PC-9 (cell line): ENCODE measurements at regions not wholly inside any gene's neighbourhood (a gene's known extent, or its start where the extent isn't known, plus 50 kb on each side); places are given as distances from the start of the nearest gene placed in this dataset.

ENCODE experiments used
- BruUV-seq: library from RNA; stranded (reverse); fragments of 400-500 nt; replicated peaks from 2 replicates; lab custom pipeline; 2021; lab: Mats Ljungman, UMichigan
- CTCF ChIA-PET: fragments of 300-600 bp; sonication (Branson Sonifier 250); formaldehyde crosslinking; loops from one replicate; lab custom pipeline; 2022; ENCODE audit warnings: antibody characterized with exemption; lab: Charles Lee
- POLR2A ChIA-PET: fragments of 300-600 bp; sonication (Branson Sonifier 250); formaldehyde crosslinking; loops from one replicate; lab custom pipeline; 2022; ENCODE audit warnings: antibody characterized with exemption; ENCODE audit not compliant: unreplicated experiment; lab: Charles Lee
- DNase-seq, 2 experiments: peaks; one replicate each; pipeline versions ENCODE4 v3.0.0 to v3.0.0-alpha.2; 2015 to 2022; ENCODE audit warnings: mixed read lengths in 1 of 2
- H2AFZ ChIP-seq: fragments of 200-600 bp; sonication (generic); 2 replicates; pipeline ENCODE4 v1.8.1; 2017; ENCODE audit warnings: antibody characterized with exemption
- H3F3A ChIP-seq: fragments of 200-600 bp; sonication (generic); 2 replicates; pipeline ENCODE4 v1.8.1; 2017; ENCODE audit warnings: antibody characterized with exemption, mild to moderate bottlenecking, low read depth; ENCODE audit not compliant: insufficient read depth
- H3K27ac ChIP-seq: fragments of 200-600 bp; sonication (generic); 2 replicates; pipeline ENCODE4 v1.6.1; 2016; ENCODE audit warnings: mixed run types
- H3K27me3 ChIP-seq: fragments of 200-600 bp; sonication (generic); 2 replicates; pipeline ENCODE4 v1.6.1; 2016; ENCODE audit warnings: low read depth, mixed run types; ENCODE audit not compliant: insufficient read depth
- H3K36me3 ChIP-seq: fragments of 200-600 bp; sonication (generic); 2 replicates; pipeline ENCODE4 v1.6.1; 2016; ENCODE audit warnings: low read depth, mixed run types
- H3K4me1 ChIP-seq: fragments of 200-600 bp; sonication (generic); replicated peaks from 2 replicates; pipeline ENCODE4 v1.6.1; 2016; ENCODE audit warnings: mixed run types; ENCODE audit not compliant: insufficient read depth
- H3K4me2 ChIP-seq: fragments of 200-600 bp; sonication (generic); 2 replicates; pipeline ENCODE4 v1.6.1; 2017; ENCODE audit warnings: mixed run types
- H3K4me3 ChIP-seq: fragments of 200-600 bp; sonication (generic); 2 replicates; pipeline ENCODE4 v1.6.1; 2016; ENCODE audit warnings: mixed run types
- H3K79me2 ChIP-seq: fragments of 200-600 bp; sonication (generic); 2 replicates; pipeline ENCODE4 v1.6.1; 2017; ENCODE audit warnings: low read depth, mixed run types
- H3K9me2 ChIP-seq: fragments of 200-600 bp; sonication (generic); 2 replicates; pipeline ENCODE4 v1.8.1; 2017; ENCODE audit warnings: mild to moderate bottlenecking; ENCODE audit not compliant: insufficient read depth
- H3K9me3 ChIP-seq: fragments of 200-600 bp; sonication (generic); 2 replicates; pipeline ENCODE4 v1.8.1; 2016; ENCODE audit warnings: low read depth; ENCODE audit not compliant: insufficient read depth
- H4K20me1 ChIP-seq: fragments of 200-600 bp; sonication (generic); 2 replicates; pipeline ENCODE4 v1.8.1; 2017; ENCODE audit not compliant: insufficient read depth
- EZH2 ChIP-seq: fragments of 200-600 bp; sonication (generic); IDR thresholded peaks from 2 replicates; pipeline ENCODE4 v1.8.0; 2017; ENCODE audit warnings: antibody characterized with exemption, low read depth
- intact Hi-C: fragments of 100-400 bp; cut with micrococcal nuclease; formaldehyde crosslinking; loops from one replicate; pipeline ENCODE4 v1.10.0; 2022; ENCODE audit not compliant: unreplicated experiment
- TF ChIP-seq, protein P1 (sequence below): fragments of 200-600 bp; sonication (generic); conservative IDR thresholded peaks from 2 replicates; pipeline ENCODE4 v1.6.1; 2017; ENCODE audit warnings: mixed run types, antibody characterized with exemption, mild to moderate bottlenecking, moderate library complexity

DNA sequence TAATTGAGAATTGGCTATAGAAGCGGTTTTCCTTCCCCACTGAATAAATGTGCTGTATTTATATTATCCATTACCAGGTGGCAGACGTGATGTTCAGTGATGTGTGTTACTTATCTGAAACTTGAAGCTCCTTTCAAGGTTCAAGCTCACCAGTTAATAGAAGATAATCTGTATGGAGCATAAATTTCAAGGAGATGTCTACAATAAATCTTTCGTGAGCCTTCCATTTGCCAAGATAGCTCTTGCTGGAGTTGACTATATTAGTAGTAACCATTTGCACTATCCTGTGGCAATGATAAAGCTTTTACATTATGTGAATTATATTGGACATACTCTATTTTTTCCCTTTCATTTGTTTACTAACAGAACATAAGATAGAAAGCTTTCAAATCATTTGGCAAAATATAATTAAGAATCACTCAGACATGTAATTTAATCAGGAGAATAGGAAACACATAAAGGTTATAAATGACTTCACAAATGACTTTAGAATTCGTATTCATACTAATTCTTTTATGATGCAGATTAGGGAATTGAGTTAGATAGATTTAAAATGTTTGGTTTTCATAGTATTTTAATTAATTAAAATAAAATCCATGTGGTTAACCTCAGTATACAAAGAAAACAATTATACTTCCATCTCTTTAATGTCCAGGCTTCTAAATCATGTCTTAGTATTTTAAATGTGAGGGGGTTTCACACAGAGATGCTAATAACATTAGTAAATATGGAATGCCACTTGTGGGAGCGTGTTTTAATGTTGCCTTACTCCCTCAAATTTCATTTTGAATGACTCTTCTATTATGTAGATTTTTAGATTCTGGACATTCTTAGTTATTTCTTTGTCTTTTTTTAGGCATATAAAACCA lies 664.4 kb upstream of the CDH8 start:
- Histone ChIP-seq H3K79me2 (no peaks in the 10 kb centered on the region), H3K36me3 (no peaks in the 10 kb centered on the region), H2AFZ (no peak overlapping the region), H3K9me2 (0 out of 2 replicates have a peak, but pooled peaks cover 5% of the 10 kb centered on the region), H4K20me1 (no peaks in the 10 kb centered on the region), H3K4me2 (no peak overlapping the region), H3K4me1 (no peaks in the 10 kb centered on the region), H3K4me3 (no peak overlapping the region), H3K9me3 (no peaks in the 10 kb centered on the region), H3K27ac (no peak overlapping the region), H3K27me3 (no peaks in the 10 kb centered on the region), H3F3A (no peaks in the 10 kb centered on the region)
- no TSS peak for BruUV-seq
- TF ChIP-seq EZH2: no peak
- TF ChIP-seq, protein P1, sequence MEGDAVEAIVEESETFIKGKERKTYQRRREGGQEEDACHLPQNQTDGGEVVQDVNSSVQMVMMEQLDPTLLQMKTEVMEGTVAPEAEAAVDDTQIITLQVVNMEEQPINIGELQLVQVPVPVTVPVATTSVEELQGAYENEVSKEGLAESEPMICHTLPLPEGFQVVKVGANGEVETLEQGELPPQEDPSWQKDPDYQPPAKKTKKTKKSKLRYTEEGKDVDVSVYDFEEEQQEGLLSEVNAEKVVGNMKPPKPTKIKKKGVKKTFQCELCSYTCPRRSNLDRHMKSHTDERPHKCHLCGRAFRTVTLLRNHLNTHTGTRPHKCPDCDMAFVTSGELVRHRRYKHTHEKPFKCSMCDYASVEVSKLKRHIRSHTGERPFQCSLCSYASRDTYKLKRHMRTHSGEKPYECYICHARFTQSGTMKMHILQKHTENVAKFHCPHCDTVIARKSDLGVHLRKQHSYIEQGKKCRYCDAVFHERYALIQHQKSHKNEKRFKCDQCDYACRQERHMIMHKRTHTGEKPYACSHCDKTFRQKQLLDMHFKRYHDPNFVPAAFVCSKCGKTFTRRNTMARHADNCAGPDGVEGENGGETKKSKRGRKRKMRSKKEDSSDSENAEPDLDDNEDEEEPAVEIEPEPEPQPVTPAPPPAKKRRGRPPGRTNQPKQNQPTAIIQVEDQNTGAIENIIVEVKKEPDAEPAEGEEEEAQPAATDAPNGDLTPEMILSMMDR: no peak
- ChIA-PET POLR2A (no interaction called here), CTCF (no interaction called here)
- no peak for DNase-seq
- intact Hi-C loops: no loop called here

DNA sequence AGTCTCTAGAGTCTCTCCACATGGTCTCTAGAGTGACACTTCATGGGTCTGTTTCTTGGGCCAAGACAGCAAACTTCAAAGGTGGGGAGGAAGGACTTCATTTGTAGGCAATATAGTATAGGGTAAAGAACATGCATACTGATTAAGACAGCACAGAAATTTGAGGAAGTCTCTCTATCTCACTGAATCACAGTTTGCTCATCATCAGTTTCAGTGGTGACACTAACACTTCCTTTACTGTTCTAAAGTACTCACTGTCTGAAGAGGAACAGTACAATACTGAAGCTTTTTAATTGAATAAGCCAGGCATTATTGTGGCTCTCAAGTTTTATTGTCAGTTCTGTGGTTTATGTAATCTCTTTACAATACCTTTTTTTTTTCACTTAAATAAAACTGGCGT lies 656.4 kb upstream of the CDH8 start:
- H3K79me2 ChIP-seq: no peaks in the 10 kb centered on the region
- TF ChIP-seq, protein P1: no peak
- TF ChIP-seq EZH2: no peak
- H3K4me3 ChIP-seq: no peak overlapping the region
- H3K4me1 ChIP-seq: no peaks in the 10 kb centered on the region
- no peaks in the 10 kb centered on the region for H3K27me3 ChIP-seq
- no peak for DNase-seq
- no peaks in the 10 kb centered on the region for H3K9me3 ChIP-seq
- no peak overlapping the region for H2AFZ ChIP-seq
- peaks cover 5% of the 10 kb centered on the region; the same call in 1 of the 2 replicates for H3K9me2 ChIP-seq
- no peak overlapping the region for H3K4me2 ChIP-seq
- CTCF ChIA-PET: no interaction called here
- POLR2A ChIA-PET: no interaction called here
- BruUV-seq: no TSS peak
- H3K36me3 ChIP-seq: no peaks in the 10 kb centered on the region
- H3F3A ChIP-seq: no peaks in the 10 kb centered on the region
- no peaks in the 10 kb centered on the region for H4K20me1 ChIP-seq
- intact Hi-C loops: no loop called here
- no peak overlapping the region for H3K27ac ChIP-seq

DNA sequence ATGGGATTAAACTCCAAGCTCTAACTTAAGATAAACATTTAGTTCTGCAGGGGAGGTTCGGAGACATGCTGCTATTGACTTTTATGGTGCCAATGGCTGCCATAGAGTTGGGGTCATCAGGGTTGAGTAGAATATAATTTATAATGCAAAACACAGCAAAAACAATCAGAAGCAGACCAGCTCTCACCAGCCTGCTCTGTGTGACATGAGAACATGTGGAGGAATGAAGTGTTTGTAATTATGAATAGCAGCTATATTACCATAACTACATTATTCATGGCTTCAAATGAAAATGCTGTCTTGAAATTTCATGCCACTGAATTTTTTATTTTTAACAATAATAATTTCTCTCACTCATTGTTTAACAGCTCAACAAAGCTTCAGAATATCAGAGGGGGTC lies 645.6 kb upstream of the CDH8 start:
- no peaks in the 10 kb centered on the region for H3F3A ChIP-seq
- intact Hi-C loops: no loop called here
- H4K20me1 ChIP-seq: no peaks in the 10 kb centered on the region
- POLR2A ChIA-PET: no interaction called here
- no peaks in the 10 kb centered on the region for H3K4me1 ChIP-seq
- CTCF ChIA-PET: no interaction called here
- H3K36me3 ChIP-seq: no peaks in the 10 kb centered on the region
- H2AFZ ChIP-seq: no peak overlapping the region
- H3K27me3 ChIP-seq: no peaks in the 10 kb centered on the region
- no peak for TF ChIP-seq EZH2
- TF ChIP-seq, protein P1: no peak
- H3K4me2 ChIP-seq: no peak overlapping the region
- H3K9me2 ChIP-seq: 0 out of 2 replicates have a peak, but pooled peaks cover 5% of the 10 kb centered on the region
- H3K9me3 ChIP-seq: no peaks in the 10 kb centered on the region
- BruUV-seq: no TSS peak
- no peaks in the 10 kb centered on the region for H3K79me2 ChIP-seq
- no peak for DNase-seq
- no peak overlapping the region for H3K27ac ChIP-seq
- no peak overlapping the region for H3K4me3 ChIP-seq
